ENCODE measurements at regions not wholly inside any gene's neighbourhood (a gene's known extent, or its start where the extent isn't known, plus 50 kb on each side); places are given as distances from the start of the nearest gene placed in this dataset.

- TF ChIP-seq CTCF (IDR thresholded peaks at IDR 0.05) (no peak), POLR2A (IDR thresholded peaks at IDR 0.05) (no peak)
These were observed 808.4 kb upstream of the LUZP2 start for GRCh38 chr11:23688411-23688810.
